ENCODE measurements at regions not wholly inside any gene's neighbourhood (a gene's known extent, or its start where the extent isn't known, plus 50 kb on each side); places are given as distances from the start of the nearest gene placed in this dataset.
A peak's percentile ranks its signal among the peaks of the same experiment; 100 is the strongest.
"Not testable (repeated sequence)": the region's sequence is repeated elsewhere in the genome, so short reads cannot be mapped to it uniquely, and the experiment has no call there.

DNA sequence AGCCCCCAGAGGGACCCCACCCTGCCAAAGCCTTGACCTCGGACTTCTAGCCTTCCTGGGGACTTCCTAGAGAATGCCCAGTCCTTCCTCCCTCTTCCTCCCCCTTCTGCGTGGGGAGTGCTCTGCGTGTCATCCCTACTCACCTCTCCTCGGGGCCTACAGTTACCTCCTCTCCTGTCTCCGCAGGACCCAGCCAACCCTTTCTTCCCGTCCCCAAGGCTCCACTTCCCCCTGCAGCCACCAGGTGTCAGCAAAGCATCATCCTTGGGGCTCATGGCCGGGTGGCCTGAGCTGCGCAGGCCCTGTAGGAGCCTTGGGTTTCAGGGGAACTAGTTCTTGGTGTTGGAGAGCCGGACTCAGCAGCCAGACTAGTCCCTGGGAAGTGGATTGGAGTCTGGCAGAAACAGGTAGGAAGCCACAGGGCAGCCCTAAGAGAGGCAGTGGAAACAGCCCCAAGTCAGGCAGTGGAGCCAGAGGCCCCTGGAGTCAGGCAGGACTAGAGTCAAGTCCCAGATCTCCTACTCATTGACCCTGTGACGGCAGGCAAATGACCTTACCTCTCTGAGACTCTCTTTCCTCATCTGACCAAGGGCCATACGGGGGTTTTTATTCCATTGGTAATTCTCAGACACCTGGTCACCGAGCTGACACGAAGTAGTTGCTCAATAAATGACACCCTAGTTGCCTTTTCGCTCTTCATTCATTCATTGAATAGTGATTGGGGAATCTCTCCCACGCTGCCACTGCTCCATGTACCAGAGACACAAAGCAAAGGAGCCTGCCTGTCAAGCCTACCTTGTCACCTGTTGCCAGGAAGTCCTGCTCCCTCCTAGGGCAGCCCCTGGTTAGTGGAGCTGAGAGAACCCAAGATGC is 101.8 kb upstream of the GRK3 start:
- TF ChIP-seq YY1 (IDR thresholded peaks at IDR 0.05); HNF4G (IDR thresholded peaks at IDR 0.05); TAF1 (conservative IDR thresholded peaks at IDR 0.05); GABPA (IDR thresholded peaks at IDR 0.05 in 1 of 2, conservative IDR thresholded peaks at IDR 0.05 in 1 of 2): not testable (repeated sequence)
- TF ChIP-seq, protein P1, sequence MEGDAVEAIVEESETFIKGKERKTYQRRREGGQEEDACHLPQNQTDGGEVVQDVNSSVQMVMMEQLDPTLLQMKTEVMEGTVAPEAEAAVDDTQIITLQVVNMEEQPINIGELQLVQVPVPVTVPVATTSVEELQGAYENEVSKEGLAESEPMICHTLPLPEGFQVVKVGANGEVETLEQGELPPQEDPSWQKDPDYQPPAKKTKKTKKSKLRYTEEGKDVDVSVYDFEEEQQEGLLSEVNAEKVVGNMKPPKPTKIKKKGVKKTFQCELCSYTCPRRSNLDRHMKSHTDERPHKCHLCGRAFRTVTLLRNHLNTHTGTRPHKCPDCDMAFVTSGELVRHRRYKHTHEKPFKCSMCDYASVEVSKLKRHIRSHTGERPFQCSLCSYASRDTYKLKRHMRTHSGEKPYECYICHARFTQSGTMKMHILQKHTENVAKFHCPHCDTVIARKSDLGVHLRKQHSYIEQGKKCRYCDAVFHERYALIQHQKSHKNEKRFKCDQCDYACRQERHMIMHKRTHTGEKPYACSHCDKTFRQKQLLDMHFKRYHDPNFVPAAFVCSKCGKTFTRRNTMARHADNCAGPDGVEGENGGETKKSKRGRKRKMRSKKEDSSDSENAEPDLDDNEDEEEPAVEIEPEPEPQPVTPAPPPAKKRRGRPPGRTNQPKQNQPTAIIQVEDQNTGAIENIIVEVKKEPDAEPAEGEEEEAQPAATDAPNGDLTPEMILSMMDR (IDR thresholded peaks at IDR 0.05; ENCODE audit: low read depth, low read length, missing input control) = peak; percentile 99
